ENCODE measurements at regions not wholly inside any gene's neighbourhood (a gene's known extent, or its start where the extent isn't known, plus 50 kb on each side); places are given as distances from the start of the nearest gene placed in this dataset.

GRCh38 chr13:78915015-78915414 is 256.1 kb upstream of the OBI1 start:
- Histone ChIP-seq H3K4me1 (ENCODE audit: control insufficient read depth, insufficient read depth, low read length, poor library complexity, severe bottlenecking) (no peaks in the 10 kb centered on the region), H3K27ac (ENCODE audit: low read depth, low read length, severe bottlenecking) (no peak overlapping the region), H3K4me3 (ENCODE audit: extremely low read depth, insufficient read depth, low read length, poor library complexity, severe bottlenecking) (no peak overlapping the region), H3K36me3 (ENCODE audit: control insufficient read depth, insufficient read depth, low read length) (no peaks in the 10 kb centered on the region), H3K9me3 (ENCODE audit: control insufficient read depth, low read length) (no peaks in the 10 kb centered on the region)
- 71 to 76% methylated on average over 3 of the region's 4 CpGs for WGBS, 2 experiments (ENCODE audit: insufficient coverage in 2 of 2)

GRCh38 chr13:78913656-78914055 is 254.7 kb upstream of the OBI1 start:
- WGBS, 2 experiments (ENCODE audit: insufficient coverage in 2 of 2): 88 to 100% methylated on average over 1 to 3 of the region's 3 CpGs
- Histone ChIP-seq H3K27ac (ENCODE audit: low read depth, low read length, severe bottlenecking) (no peak overlapping the region), H3K36me3 (ENCODE audit: control insufficient read depth, insufficient read depth, low read length) (no peaks in the 10 kb centered on the region), H3K4me1 (ENCODE audit: control insufficient read depth, insufficient read depth, low read length, poor library complexity, severe bottlenecking) (no peaks in the 10 kb centered on the region), H3K9me3 (ENCODE audit: control insufficient read depth, low read length) (no peaks in the 10 kb centered on the region), H3K4me3 (ENCODE audit: extremely low read depth, insufficient read depth, low read length, poor library complexity, severe bottlenecking) (no peak overlapping the region)

- H3K4me3 ChIP-seq (ENCODE audit: extremely low read depth, insufficient read depth, low read length, poor library complexity, severe bottlenecking): no peak overlapping the region
- 79 to 95% methylated on average over 6 to 7 of the region's 7 CpGs for WGBS, 2 experiments (ENCODE audit: insufficient coverage in 2 of 2)
- no peak overlapping the region for H3K27ac ChIP-seq (ENCODE audit: low read depth, low read length, severe bottlenecking)
Observed at GRCh38 chr13:78910147-78910546, 251.2 kb upstream of the OBI1 start.

GRCh38 chr13:78909276-78909675 is 250.3 kb upstream of the OBI1 start:
- Histone ChIP-seq H3K4me1 (ENCODE audit: control insufficient read depth, insufficient read depth, low read length, poor library complexity, severe bottlenecking) (no peaks in the 10 kb centered on the region), H3K27ac (ENCODE audit: low read depth, low read length, severe bottlenecking) (no peak overlapping the region), H3K36me3 (ENCODE audit: control insufficient read depth, insufficient read depth, low read length) (no peaks in the 10 kb centered on the region), H3K4me3 (ENCODE audit: extremely low read depth, insufficient read depth, low read length, poor library complexity, severe bottlenecking) (no peak overlapping the region), H3K9me3 (ENCODE audit: control insufficient read depth, low read length) (no peaks in the 10 kb centered on the region)
- 54 to 63% methylated on average over 3 of the region's 4 CpGs for WGBS, 2 experiments (ENCODE audit: insufficient coverage in 2 of 2)

More at GRCh38 chr13:78910147-78910546, 251.2 kb upstream of the OBI1 start:
- H3K9me3 ChIP-seq (ENCODE audit: control insufficient read depth, low read length): no peaks in the 10 kb centered on the region
- no peaks in the 10 kb centered on the region for H3K4me1 ChIP-seq (ENCODE audit: control insufficient read depth, insufficient read depth, low read length, poor library complexity, severe bottlenecking)
- no peaks in the 10 kb centered on the region for H3K36me3 ChIP-seq (ENCODE audit: control insufficient read depth, insufficient read depth, low read length)

- Histone ChIP-seq H3K27ac (ENCODE audit: low read depth, low read length, severe bottlenecking) (no peak overlapping the region), H3K36me3 (ENCODE audit: control insufficient read depth, insufficient read depth, low read length) (no peaks in the 10 kb centered on the region), H3K4me3 (ENCODE audit: extremely low read depth, insufficient read depth, low read length, poor library complexity, severe bottlenecking) (no peak overlapping the region), H3K4me1 (ENCODE audit: control insufficient read depth, insufficient read depth, low read length, poor library complexity, severe bottlenecking) (no peaks in the 10 kb centered on the region), H3K9me3 (ENCODE audit: control insufficient read depth, low read length) (no peaks in the 10 kb centered on the region)
- 45 to 51% methylated on average over 2 to 4 of the region's 5 CpGs for WGBS, 2 experiments (ENCODE audit: insufficient coverage in 2 of 2)
Observed at GRCh38 chr13:78907006-78907405, 248.1 kb upstream of the OBI1 start.

GRCh38 chr13:78897200-78897599 is 238.2 kb upstream of the OBI1 start:
- Histone ChIP-seq H3K4me3 (ENCODE audit: extremely low read depth, insufficient read depth, low read length, poor library complexity, severe bottlenecking) (no peak overlapping the region), H3K4me1 (ENCODE audit: control insufficient read depth, insufficient read depth, low read length, poor library complexity, severe bottlenecking) (no peaks in the 10 kb centered on the region), H3K9me3 (ENCODE audit: control insufficient read depth, low read length) (no peaks in the 10 kb centered on the region), H3K27ac (ENCODE audit: low read depth, low read length, severe bottlenecking) (no peak overlapping the region), H3K36me3 (ENCODE audit: control insufficient read depth, insufficient read depth, low read length) (no peaks in the 10 kb centered on the region)
- WGBS, 2 experiments (ENCODE audit: insufficient coverage in 2 of 2): 67% methylated on average over 1 of the region's 2 CpGs; no CpG with 5 or more reads in 1 of the 2 experiments

- no peaks in the 10 kb centered on the region for H3K9me3 ChIP-seq (ENCODE audit: control insufficient read depth, low read length)
- no peak overlapping the region for H3K27ac ChIP-seq (ENCODE audit: low read depth, low read length, severe bottlenecking)
- no peaks in the 10 kb centered on the region for H3K36me3 ChIP-seq (ENCODE audit: control insufficient read depth, insufficient read depth, low read length)
- no peaks in the 10 kb centered on the region for H3K4me1 ChIP-seq (ENCODE audit: control insufficient read depth, insufficient read depth, low read length, poor library complexity, severe bottlenecking)
- H3K4me3 ChIP-seq (ENCODE audit: extremely low read depth, insufficient read depth, low read length, poor library complexity, severe bottlenecking): no peak overlapping the region
Observed at GRCh38 chr13:78884571-78884970, 225.6 kb upstream of the OBI1 start.

GRCh38 chr13:78881751-78882150 is 222.8 kb upstream of the OBI1 start:
- H3K27ac ChIP-seq (ENCODE audit: low read depth, low read length, severe bottlenecking): no peak overlapping the region
- H3K4me1 ChIP-seq (ENCODE audit: control insufficient read depth, insufficient read depth, low read length, poor library complexity, severe bottlenecking): no peaks in the 10 kb centered on the region
- no peaks in the 10 kb centered on the region for H3K36me3 ChIP-seq (ENCODE audit: control insufficient read depth, insufficient read depth, low read length)
- peaks cover 5% of the 10 kb centered on the region for H3K9me3 ChIP-seq (ENCODE audit: control insufficient read depth, low read length)
- no peak overlapping the region for H3K4me3 ChIP-seq (ENCODE audit: extremely low read depth, insufficient read depth, low read length, poor library complexity, severe bottlenecking)

GRCh38 chr13:78881054-78881453 is 222.1 kb upstream of the OBI1 start:
- H3K4me1 ChIP-seq (ENCODE audit: control insufficient read depth, insufficient read depth, low read length, poor library complexity, severe bottlenecking): no peaks in the 10 kb centered on the region
- H3K9me3 ChIP-seq (ENCODE audit: control insufficient read depth, low read length): peaks cover 5% of the 10 kb centered on the region
- H3K4me3 ChIP-seq (ENCODE audit: extremely low read depth, insufficient read depth, low read length, poor library complexity, severe bottlenecking): no peak overlapping the region
- H3K27ac ChIP-seq (ENCODE audit: low read depth, low read length, severe bottlenecking): no peak overlapping the region
- WGBS, 2 experiments (ENCODE audit: insufficient coverage in 2 of 2): 82 to 84% methylated on average over 2 of the region's 3 CpGs
- H3K36me3 ChIP-seq (ENCODE audit: control insufficient read depth, insufficient read depth, low read length): no peaks in the 10 kb centered on the region

GRCh38 chr13:78876915-78877549 is 218.1 kb upstream of the OBI1 start:
- no peak overlapping the region for H3K4me3 ChIP-seq (ENCODE audit: extremely low read depth, insufficient read depth, low read length, poor library complexity, severe bottlenecking)
- WGBS, 2 experiments (ENCODE audit: insufficient coverage in 2 of 2): 75 to 100% methylated on average over 1 of the region's 1 CpG
- H3K36me3 ChIP-seq (ENCODE audit: control insufficient read depth, insufficient read depth, low read length): no peaks in the 10 kb centered on the region
- H3K4me1 ChIP-seq (ENCODE audit: control insufficient read depth, insufficient read depth, low read length, poor library complexity, severe bottlenecking): no peaks in the 10 kb centered on the region
- H3K27ac ChIP-seq (ENCODE audit: low read depth, low read length, severe bottlenecking): no peak overlapping the region
- peaks cover 5% of the 10 kb centered on the region for H3K9me3 ChIP-seq (ENCODE audit: control insufficient read depth, low read length)

- Histone ChIP-seq H3K27ac (ENCODE audit: low read depth, low read length, severe bottlenecking) (no peak overlapping the region), H3K9me3 (ENCODE audit: control insufficient read depth, low read length) (peaks cover 5% of the 10 kb centered on the region), H3K4me1 (ENCODE audit: control insufficient read depth, insufficient read depth, low read length, poor library complexity, severe bottlenecking) (no peaks in the 10 kb centered on the region), H3K4me3 (ENCODE audit: extremely low read depth, insufficient read depth, low read length, poor library complexity, severe bottlenecking) (no peak overlapping the region), H3K36me3 (ENCODE audit: control insufficient read depth, insufficient read depth, low read length) (no peaks in the 10 kb centered on the region)
- 74 to 75% methylated on average over 11 of the region's 12 CpGs for WGBS, 2 experiments (ENCODE audit: insufficient coverage in 2 of 2)
Observed at GRCh38 chr13:78875792-78876580, 217.0 kb upstream of the OBI1 start.

Data from mesodermal cell (in vitro differentiated cells).